ENCODE measurements at regions not wholly inside any gene's neighbourhood (a gene's known extent, or its start where the extent isn't known, plus 50 kb on each side); places are given as distances from the start of the nearest gene placed in this dataset.

DNA sequence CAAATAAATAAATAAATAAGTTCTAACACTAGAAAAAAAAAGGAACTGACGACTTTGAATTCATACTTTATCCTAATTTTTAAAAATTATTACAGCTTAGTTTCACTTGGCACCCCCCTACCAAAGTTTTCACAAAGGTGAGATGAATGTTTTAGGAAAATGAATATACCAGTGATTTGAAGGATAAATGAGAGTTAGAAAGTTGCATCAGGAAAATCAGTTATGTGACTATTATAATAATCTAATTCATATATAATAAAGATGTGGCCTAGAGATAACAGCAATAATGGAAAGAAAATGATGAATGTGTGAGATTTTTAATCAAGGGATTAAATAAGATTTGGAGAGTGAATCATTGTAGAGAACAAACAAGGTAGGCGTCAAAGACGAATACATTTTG, 103.0 kb upstream of the RAP1B start:
- Histone ChIP-seq H3K27ac (replicated peaks) (no peak overlapping the region), H3K4me1 (no peaks in the 10 kb centered on the region), H3K9me3 (replicated peaks) (no peaks in the 10 kb centered on the region), H3K27me3 (ENCODE audit: low read depth) (no peaks in the 10 kb centered on the region), H3K36me3 (no peaks in the 10 kb centered on the region), H3K4me3 (no peak overlapping the region)
- no peak for DNase-seq
- intact Hi-C loops (cut with micrococcal nuclease) = no loop called here
- no peak for TF ChIP-seq CTCF (IDR thresholded peaks at IDR 0.05; ENCODE audit: borderline replicate concordance)

DNA sequence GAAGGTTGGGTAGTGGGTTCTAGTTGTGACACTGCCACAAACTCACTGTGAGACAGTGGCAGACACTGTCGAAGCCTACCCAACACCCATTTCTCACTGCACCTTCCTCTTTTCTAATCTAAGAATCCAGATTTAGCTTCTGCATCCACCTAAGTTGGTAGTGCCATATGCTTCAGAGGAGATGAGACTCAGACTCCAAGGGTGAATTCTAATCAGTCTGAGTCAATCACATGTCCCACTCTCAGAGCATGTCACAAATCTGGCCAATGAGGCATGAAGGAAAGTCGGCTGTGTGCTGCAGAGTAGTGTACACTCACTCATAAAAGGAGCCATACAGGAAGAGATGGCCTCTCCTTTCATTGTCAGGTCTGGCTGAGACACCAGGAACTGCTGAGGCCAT, 102.1 kb upstream of the RAP1B start:
- Histone ChIP-seq H3K27ac (replicated peaks) (no peak overlapping the region), H3K9me3 (replicated peaks) (no peaks in the 10 kb centered on the region), H3K4me3 (no peak overlapping the region), H3K36me3 (no peaks in the 10 kb centered on the region), H3K27me3 (ENCODE audit: low read depth) (no peaks in the 10 kb centered on the region), H3K4me1 (no peaks in the 10 kb centered on the region)
- no peak for TF ChIP-seq CTCF (IDR thresholded peaks at IDR 0.05; ENCODE audit: borderline replicate concordance)
- intact Hi-C loops (cut with micrococcal nuclease) = no loop called here
- no peak for DNase-seq

DNA sequence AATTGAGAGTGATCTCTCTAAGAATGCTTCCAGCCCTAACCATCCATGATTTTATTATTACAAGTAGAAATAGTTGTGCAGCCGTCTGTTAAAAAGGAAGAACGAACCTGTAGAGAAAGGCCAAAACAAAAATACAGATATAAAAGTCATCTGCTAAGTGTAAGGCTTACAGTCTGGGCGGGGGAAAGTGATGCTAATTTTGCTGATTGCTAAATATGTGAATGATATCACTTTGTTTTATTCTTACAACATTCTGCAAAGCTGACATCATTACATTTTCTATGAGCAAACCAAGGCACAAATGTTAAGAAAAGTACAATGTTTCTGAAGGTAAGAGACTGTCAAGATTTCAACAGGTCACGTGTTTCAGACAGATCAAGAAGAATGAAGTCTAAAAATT, 101.5 kb upstream of the RAP1B start:
- Histone ChIP-seq H3K4me1 (no peaks in the 10 kb centered on the region), H3K4me3 (no peak overlapping the region), H3K27ac (replicated peaks) (no peak overlapping the region), H3K27me3 (ENCODE audit: low read depth) (no peaks in the 10 kb centered on the region), H3K9me3 (replicated peaks) (no peaks in the 10 kb centered on the region), H3K36me3 (no peaks in the 10 kb centered on the region)
- TF ChIP-seq CTCF (IDR thresholded peaks at IDR 0.05; ENCODE audit: borderline replicate concordance) = no peak
- DNase-seq = no peak
- intact Hi-C loops (cut with micrococcal nuclease) = no loop called here

DNA sequence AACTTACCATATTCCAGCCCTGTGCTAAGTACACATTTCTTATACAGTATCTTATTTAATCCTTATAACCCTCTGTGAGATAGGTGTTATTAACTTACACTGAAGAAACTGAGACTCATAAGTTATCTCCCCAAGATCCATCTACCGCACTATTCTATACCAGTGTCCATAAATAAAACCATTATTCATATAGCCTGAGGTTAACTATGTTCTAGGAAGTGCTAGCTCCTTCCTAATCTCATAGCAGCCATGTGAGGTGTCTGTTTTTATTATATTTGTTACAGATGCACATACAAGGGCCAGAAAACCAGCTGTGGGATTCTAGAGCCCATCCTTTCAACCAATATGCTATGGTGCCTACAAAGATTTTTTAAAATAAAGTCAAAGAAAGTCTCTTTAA, 100.3 kb upstream of the RAP1B start:
- no peaks in the 10 kb centered on the region for H3K4me1 ChIP-seq
- no peak for TF ChIP-seq CTCF (IDR thresholded peaks at IDR 0.05; ENCODE audit: borderline replicate concordance)
- no peaks in the 10 kb centered on the region for H3K36me3 ChIP-seq
- H3K9me3 ChIP-seq (replicated peaks) = no peaks in the 10 kb centered on the region
- no peak for DNase-seq
- H3K4me3 ChIP-seq = no peak overlapping the region
- no peak overlapping the region for H3K27ac ChIP-seq (replicated peaks)
- intact Hi-C loops (cut with micrococcal nuclease) = no loop called here
- no peaks in the 10 kb centered on the region for H3K27me3 ChIP-seq (ENCODE audit: low read depth)

DNA sequence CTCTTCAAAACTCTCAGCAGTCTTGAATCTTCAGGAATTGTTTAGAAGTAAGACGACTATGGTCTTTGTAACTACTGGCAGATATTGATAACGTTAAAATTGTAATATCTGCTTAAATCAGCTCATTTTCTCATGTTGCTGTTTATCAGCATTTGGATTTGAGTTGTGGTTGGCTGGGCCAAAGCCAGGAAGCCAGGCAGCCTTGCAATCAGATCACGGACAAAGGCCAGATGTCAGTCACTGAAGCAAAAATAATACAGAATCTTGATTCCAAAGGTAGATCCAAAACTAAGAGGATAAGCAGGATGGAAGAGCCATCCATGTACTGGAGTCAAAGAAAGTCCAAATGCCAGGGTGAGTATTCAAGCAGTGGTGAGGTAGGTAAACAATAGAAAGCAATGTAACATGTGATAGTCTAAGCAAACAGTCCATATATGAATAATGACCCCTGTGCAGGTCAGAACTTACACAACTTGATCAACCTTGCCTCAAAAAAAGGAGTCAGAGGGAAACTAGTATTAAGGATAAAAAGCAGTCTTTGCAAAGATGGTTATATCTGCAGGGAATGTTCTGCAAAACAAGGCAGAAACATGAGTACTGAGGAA, 95.8 kb upstream of the RAP1B start:
- H3K36me3 ChIP-seq = no peaks in the 10 kb centered on the region
- H3K27me3 ChIP-seq (ENCODE audit: low read depth) = no peaks in the 10 kb centered on the region
- no peaks in the 10 kb centered on the region for H3K4me1 ChIP-seq
- intact Hi-C loops (cut with micrococcal nuclease) = no loop called here
- TF ChIP-seq CTCF (IDR thresholded peaks at IDR 0.05; ENCODE audit: borderline replicate concordance) = no peak
- DNase-seq = no peak
- H3K4me3 ChIP-seq = no peak overlapping the region
- no peak overlapping the region for H3K27ac ChIP-seq (replicated peaks)
- no peaks in the 10 kb centered on the region for H3K9me3 ChIP-seq (replicated peaks)

Data from left ventricle myocardium inferior (tissue), 1 donor.